CD4-positive, alpha-beta T cell treated with Interleukin-4 for 4 hours (primary cell): ENCODE measurements at regions not wholly inside any gene's neighbourhood (a gene's known extent, or its start where the extent isn't known, plus 50 kb on each side); places are given as distances from the start of the nearest gene placed in this dataset.
A peak's percentile ranks its signal among the peaks of the same experiment; 100 is the strongest.
"Not testable (repeated sequence)": the region's sequence is repeated elsewhere in the genome, so short reads cannot be mapped to it uniquely, and the experiment has no call there.

ENCODE experiments used
- DNase-seq: peaks from one replicate; pipeline ENCODE4 v3.0.0-alpha.2; 2020

DNA sequence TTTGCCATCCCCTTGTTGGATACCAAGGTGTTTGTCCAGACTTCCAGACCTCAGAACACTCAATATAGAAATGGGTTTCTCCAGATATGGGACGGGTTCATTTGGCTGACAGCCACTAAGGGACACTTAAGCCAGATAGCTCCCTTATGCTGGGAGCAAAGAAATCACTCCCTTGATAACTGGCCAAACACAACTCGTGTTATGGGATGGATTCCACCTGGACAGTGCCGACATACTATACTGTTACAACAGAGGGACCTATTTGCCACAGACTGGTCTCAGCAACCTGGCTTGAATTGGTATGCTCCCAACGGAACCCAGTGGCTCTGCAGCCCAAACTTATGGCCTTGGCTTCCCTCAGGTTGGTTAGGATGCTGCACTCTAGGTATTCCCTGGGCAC lies 114.0 kb upstream of the PLCL2 start:
- no peak for DNase-seq

DNA sequence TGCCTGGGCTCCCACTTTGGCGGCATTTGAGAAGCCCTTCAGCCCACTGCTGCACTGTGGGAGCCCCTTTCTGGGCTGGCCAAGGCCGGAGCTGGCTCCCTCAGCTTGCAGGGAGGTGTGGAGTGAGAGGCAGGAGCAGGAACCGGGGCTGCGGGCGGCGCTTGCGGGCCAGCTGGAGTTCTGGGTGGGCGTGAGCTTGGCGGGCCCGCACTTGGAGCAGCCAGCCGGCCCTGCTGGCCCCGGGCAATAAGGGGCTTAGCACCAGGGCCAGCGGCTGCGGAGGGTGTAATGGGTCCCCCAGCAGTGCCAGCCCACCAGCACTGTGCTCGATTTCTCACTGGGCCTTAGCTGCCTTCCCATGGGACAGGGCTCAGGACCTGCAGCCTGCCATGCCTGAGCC lies 111.2 kb upstream of the PLCL2 start:
- not testable (repeated sequence) for DNase-seq

DNA sequence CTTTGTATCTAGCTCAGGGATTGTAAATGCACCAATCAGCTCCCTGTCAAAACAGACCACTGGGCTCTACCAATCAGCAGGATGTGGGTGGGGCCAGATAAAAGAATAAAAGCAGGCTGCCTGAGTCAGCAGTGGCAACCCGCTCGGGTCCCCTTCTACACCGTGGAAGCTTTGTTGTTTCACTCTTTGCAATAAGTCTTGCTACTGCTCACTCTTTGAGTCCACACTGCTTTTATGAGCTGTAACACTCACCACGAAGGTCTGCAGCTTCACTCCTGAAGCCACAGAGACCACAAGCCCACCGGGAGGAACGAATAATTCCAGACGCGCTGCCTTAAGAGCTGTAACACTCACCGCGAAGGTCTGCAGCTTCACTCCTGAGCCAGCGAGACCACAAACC lies 110.2 kb upstream of the PLCL2 start:
- not testable (repeated sequence) for DNase-seq

DNA sequence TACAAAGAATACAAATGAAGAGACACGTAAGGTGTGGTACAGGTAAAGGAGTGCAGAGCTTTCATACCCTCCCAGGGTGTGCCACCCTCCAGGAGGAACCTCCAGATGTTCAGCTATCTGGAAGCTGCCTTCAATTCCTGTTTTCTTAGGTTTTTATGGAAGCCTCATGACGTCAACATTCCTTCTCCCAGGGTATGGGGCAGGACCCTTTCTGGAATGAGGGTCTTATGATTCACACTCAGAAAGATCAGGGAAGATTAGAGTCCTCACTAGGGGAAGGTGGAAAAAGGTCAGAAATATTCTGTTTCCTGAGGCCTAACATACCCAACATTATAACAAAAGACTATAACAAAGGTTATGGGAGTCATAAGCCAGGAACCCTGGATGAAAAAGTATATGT lies 99.8 kb upstream of the PLCL2 start:
- no peak for DNase-seq

DNA sequence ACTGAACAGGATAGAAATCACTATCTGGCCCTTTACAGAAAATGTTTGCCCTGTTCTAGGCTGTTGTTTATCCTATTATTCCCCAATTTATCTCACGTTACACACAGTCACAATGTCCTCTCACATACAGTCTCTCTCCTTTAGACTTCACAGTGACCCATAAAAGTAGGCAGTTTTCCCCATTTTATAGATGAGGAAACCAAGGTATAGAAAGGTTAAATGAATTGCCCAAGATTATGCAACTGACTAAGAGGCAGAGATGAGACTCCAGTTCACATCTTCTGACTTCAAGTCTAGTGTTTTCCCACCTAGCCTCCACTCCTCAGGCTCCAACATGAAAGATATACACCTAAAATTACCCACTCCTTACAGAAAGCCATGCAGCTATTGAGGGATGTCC lies 99.3 kb upstream of the PLCL2 start:
- DNase-seq = no peak

DNA sequence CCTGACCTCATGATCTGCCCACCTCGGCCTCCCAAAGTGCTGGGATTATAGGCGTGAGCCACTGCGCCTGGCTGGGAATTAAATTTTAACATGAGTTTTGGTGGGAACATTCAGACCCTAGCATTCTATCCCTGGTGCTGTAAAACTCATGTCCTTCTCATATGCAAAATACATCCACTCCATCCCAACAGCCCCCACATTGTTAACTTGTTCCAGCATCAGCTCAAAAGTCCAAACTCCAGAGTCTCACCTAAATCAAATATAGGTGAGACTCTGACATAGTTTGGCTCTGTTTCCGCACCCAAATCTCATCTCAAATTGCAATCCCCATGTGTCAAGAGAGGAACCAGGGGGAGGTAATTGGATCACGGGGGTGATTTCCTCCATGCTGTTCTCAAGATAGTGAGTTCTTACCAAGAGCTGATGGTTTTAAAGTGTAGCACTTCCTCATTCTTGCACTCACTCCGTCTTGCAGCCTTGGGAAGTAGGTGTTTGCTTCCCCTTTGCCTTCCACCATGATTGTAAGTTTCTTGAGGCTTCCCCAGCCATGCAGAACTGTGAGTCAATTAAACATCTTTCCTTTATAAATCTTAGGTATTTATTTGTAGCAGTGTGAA lies 96.2 kb upstream of the PLCL2 start:
- DNase-seq = no peak

DNA sequence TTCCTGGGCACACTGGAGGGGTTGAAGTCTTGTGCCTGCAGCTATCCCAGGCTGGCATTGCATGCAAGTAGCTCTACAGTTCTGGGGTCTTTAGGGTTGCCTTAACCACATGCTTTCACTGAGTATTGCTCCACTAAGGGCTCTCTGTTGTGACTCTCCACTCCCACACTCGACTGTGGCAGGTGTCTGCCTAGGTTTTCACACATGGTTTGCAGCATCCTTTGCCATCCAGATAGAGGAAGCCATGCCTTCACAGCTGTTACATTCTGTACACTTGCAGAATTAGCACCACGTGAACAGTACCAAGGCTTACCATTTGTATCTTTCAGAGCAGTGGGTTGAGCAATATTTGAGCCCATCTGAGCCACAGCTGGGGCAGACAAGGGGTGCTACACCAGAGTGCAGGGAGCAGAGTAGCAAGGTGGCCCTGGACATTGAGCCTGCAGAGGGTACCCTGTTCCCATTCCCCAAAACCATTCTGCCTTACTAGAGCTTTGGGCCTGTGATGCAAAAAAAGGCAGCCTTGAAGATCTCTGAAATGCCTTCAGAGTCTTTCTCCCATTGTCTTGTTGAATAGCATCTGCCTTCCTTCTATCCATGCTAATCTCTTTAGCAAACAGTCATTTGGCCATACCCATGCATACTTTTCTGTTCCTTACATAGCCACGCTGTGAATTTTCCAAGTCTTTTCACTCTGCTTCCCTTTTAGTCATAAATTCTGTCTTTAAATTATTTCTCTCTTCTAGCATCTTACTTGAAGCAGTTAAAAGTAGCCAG lies 95.2 kb upstream of the PLCL2 start:
- peak; percentile 37 for DNase-seq

DNA sequence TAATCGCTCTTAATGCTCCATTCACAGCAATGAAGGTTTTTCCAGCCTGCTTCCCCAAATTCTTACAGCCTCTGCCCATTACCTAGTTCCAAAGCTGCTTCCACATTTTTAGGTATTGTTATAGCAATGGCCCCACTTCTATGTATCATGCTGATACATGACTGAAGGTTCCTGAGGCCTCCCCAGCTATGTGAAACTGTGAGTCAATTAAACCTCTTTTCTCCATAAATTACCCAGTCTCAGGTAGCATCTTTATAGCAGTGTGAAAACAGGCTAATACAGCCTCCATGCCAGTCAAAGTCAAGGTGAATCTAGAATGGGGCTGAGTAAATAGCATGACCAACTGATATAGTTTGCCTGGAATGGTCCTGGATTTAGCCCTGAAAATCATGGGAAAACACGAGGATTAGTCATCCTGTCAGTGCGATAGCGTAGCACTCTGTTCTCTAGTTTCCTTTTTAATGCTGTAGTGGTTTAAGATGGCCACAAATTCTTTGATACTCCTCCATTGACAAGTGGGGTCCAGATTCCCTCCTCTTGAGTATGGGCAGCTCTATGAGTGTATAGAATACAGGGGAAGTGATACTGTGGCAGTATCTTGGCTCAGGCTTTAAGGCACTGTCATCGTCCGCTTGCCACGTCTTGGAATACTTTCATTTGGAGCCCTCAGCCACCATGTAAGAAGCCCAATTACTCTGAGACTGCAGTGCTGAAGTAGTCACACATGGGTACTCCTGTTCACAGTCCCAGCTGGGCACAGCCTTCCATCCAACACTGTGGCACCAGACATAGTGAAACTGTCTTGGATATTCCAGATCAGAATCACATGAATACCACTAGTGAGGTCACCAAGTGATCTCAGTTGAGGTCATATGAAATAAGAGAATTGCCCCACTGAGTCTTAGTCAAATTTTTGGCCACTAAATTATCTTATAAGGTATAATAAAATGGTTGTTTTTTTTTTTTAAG lies 94.0 kb upstream of the PLCL2 start:
- no peak for DNase-seq

DNA sequence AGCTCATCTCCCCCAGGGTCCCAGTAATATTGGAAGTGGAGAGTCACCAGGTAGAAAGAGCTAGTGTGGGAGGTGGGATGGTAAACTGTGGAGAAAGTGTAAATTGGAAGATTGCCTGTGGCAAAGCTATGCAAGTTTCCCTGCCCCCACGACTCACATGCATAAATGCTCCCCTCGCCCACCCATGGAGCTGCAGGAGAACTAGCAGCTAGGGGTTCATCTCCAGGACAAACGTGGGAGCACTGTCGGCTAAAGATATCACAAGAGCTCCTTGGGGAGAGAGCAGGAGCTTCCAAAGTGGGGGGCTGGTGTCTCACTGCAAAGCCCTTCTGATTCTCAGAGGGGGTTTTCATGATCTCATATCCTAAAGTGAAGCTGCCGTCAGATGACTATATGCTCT lies 91.4 kb upstream of the PLCL2 start:
- no peak for DNase-seq

DNA sequence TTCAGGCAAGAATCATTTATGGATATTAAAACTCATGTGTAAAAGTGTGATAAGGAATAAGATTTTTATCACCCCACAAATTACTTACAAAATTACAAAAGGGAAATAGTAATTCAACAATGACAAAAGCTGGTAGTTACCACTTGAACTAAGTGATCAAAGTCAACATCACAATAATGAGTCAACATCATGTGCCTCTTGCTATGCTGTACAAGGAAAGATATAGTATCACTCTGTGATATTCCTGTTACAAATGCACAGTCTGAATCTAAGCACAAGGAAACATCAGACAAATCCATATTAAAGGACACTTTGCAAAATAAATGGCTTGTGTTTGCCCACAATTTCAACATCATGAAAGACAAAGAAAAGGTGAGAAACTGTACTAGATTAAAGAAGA lies 90.5 kb upstream of the PLCL2 start:
- no peak for DNase-seq

DNA sequence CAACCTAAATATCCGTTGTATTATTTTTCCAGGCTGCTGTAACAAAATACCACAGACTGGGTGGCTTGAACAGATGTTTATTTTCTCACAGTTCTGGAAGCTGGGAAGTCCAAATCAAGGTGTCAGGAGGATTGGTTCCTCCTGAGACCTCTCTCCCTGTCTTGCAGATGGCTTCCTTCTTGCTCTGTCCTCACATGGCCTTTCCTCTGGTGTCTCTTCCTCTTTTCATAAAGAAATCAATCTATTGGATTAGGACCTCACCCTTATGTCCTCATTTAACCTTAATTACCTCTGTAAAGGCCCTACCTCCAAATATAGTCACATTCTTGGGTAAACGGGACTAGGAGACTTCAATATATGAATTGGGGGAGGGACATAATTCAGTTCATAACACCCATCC lies 89.2 kb upstream of the PLCL2 start:
- no peak for DNase-seq

DNA sequence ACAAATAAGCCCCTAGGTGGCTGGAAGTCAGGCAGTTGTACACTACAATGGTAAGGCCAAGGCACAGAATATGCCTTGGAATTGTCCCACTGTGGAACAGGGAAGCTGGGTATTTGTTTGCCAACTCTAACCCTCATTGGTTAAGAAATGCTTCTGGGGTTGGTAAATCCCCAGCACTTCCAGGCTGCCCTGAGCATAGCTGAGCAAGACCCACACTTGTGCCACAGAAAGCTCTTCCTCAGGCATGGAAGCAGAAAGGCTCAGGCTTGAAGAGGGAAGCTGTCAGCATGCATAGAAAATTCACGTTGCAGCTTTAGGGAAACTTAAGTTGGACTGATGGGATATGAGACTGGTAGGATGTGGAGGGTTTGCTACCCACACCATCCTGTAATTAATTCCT lies 86.9 kb upstream of the PLCL2 start:
- DNase-seq = no peak

DNA sequence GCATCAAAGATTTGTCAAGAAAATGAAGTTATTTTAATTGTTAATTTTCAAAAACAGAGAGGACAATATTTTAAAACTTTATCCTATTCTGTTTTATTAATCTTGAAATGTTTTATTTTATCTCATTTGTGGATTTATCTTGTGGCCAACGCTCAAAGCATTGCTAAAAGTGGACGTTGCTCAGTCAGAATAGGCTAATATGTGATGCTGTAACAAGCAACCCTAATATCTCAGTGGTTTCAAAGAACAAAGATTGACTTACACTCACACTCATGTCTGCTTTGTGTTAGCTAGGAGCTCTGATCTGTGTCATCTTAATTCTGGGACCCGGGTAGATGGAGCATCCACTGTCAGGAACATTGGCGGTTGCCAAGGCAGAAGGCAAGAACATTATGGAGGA lies 86.0 kb upstream of the PLCL2 start:
- DNase-seq = no peak

DNA sequence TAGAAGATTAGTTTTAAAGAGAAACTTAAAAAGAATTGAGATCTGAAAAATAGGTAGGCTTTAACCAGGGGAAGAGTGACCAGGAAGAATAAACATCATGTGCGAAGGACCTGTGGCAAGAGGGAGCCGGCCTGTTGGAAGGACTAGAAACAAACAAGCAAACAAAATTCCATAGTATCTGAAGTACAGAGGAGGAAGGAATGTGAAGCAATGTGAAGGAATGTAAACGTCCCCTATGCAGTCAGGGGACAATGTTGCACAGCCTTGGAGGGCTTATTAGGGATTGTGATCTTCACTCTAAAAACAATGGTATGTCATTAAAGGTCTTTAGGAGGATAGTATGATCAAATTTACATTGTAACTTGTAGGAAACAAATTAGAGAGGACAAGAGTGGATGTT lies 84.4 kb upstream of the PLCL2 start:
- no peak for DNase-seq

DNA sequence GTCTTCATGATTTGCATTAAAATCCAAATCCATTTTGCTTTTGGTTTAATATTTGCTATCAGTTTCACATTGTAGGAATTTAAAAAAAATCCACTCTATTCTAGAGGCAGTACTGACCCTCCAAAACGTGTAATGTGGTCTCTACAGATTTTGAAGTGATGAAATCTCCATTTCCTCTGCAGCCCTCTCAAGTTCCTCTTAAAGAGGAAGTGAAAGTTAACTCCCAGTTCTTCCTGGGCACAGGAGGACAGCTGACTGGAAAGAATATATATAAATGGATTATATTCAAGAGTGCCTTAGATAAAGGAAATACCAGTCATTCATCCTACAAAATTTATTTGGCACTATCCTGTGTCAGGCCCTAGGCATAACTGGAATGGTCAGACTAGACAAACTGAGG lies 83.5 kb upstream of the PLCL2 start:
- peak; percentile 15 for DNase-seq

DNA sequence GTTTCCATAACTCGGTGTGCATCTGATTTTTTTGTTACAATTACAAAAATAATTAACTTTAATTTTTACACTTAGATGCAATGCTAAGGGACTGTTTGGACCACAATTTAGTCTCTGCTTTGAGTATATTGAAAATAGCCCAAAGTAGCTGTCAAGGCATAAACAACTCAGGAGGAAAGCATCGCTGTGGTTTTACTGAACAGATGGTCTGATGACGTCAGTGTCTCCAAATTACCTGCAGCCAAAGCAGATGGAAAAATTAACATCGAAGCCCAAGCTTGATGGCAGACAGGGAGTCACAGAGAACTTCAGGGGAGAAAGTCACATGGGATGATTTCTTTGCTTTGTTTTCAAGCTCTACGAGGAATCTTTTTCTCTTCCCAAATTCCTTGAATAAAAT lies 83.1 kb upstream of the PLCL2 start:
- DNase-seq = no peak

DNA sequence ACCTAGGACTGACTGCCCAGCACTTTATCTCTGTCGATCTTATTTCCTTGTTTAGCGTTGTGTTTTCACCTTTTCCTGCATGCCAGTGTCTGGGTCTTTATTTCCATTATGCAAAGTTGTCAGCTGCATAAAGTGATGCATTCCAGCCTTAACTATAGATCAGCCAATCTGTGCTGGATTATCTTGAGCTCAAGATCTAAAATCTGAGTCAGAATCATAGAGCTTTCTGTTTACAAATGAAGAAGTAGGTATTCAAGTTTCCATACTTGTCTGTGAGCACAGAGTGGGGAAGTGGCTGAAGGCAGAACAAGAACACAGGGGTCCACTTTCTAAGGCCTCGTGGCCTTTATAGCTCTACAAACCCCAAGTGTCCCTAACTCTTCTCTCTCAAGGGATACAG lies 82.4 kb upstream of the PLCL2 start:
- no peak for DNase-seq

DNA sequence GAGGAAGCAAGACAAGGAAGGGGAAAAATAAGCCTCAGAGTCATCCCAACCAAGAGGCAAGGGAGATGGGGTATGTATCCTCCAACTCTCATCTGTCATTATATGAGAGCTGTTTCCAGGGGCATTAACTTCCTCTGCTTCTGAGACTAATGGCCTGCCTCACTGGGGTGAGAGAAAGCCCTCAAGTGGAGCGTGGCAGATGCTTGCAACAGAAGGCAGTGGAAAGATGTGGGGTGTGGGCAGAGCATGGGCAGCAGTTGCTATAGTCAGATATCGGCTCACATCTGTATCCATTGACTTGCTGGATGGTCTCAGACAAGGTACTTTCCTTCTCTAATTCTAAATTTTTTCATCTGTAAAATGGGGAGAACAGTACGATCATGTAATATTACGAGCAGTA lies 81.7 kb upstream of the PLCL2 start:
- DNase-seq = no peak

DNA sequence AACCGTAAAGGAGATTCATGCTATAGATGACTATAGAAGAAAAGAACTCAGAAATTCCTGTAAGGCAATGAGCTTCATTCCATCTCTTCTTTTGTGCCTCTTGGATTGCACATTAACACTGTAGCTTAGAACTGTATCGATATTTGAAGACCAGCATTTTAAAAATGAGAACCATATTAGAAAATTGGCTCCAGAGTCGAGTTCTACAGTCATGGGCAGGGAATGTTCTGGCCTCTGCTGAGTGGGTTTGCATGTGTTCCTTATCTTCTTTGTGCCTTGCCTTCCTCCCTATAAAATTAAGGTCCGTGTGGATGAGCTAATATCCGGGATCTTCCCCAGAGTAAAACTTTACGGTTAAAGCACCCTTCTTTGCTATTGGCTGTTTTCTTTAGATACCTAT lies 77.4 kb upstream of the PLCL2 start:
- no peak for DNase-seq

DNA sequence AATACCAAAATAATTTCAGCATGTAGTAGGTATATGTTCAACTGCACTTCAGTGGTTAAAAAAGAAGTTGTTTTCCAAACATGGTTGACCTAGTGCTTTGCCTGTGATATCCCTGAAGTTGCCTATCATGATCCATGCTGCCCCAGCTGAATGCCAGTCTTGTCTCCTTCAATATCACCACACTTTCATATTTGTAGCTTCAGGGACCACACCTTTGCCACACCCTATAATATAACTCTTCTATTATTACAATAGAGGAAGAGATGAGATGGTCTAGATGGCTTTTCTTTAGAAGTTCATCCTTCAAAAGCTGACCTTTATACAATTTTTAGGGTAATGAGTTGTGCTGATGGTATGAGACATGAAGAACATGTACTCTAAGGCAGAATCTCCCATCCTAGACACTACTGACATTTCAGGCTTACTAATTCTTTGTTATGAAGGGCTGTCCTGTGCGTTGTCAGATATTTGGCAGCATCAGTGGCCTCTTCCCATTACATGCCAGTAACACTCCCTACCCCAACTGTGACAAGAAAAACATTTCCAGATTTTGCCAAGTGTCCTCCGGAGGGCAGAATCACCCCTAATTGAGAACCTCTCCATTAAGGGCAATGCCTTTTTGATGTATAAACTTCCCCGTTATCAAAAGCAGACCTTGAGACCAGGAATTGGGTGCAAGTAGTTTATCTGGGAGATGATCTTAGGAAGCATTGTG lies 76.2 kb upstream of the PLCL2 start:
- DNase-seq = peak; percentile 17

DNA sequence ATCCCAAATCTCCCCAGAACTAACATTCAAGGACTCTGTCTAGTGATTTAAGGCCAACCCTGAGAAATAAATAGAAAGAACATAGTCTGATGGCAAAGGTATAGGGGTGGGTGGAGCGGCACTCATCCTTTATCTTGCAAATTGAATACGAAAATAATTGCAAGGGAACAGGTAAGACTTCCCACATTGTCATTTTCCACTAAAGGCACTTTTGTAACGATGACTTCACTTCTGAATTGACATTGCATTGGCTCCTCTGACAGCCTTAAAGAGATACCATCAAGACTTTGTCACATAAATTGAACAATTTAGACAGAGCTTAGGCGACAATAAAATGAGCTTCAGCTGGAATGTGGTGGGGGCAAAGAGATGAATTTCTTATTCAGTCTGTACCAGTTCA lies 75.3 kb upstream of the PLCL2 start:
- DNase-seq = no peak

DNA sequence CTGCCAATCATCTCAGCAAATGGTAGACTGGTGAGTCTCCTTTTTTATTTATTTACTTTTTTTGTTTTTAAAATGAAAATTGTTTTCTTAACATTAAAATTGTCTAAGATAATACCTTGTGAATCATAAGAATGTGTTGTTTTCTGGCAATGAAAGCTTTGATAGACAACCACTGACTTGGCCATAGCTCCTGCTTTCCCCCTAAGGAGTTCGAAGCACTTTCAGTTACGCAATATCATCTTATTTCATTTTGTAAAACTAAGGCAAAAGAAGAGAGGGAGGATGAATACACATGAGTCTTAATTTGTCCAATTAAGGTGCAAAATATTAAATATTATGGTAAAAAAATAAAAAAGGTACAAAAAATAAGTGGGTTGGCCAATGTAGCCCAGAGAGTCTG lies 74.8 kb upstream of the PLCL2 start:
- no peak for DNase-seq
